Esophagus muscularis mucosa (tissue), 3 donors: ENCODE measurements at regions not wholly inside any gene's neighbourhood (a gene's known extent, or its start where the extent isn't known, plus 50 kb on each side); places are given as distances from the start of the nearest gene placed in this dataset.

Experiments used
- CTCF ChIP-seq, 3 experiments: fragments of 200-600 bp in 2 of 3; fragments of 450-650 bp in 1 of 3; sonication (generic) in 2 of 3; IDR thresholded peaks; one replicate each; pipeline ENCODE4 v1.5.1; 2017 to 2019; ENCODE audit warnings: antibody characterized with exemption in 3 of 3, mild to moderate bottlenecking in 2 of 3, moderate library complexity in 1 of 3
- EP300 ChIP-seq: sonication (generic); formaldehyde crosslinking; IDR thresholded peaks from one replicate; pipeline ENCODE4 v1.6.1; 2017; ENCODE audit warnings: antibody characterized with exemption

GRCh38 chr4:53804719-53805118 lies 213.4 kb upstream of the LNX1 start:
- peak in 1 of 3 experiments; percentile 27 for TF ChIP-seq CTCF (IDR thresholded peaks at IDR 0.05)
- no peak for TF ChIP-seq EP300
